Suppressor macrophage treated with lipopolysaccharide for 4 hours (primary cell): ENCODE measurements at regions not wholly inside any gene's neighbourhood (a gene's known extent, or its start where the extent isn't known, plus 50 kb on each side); places are given as distances from the start of the nearest gene placed in this dataset.

ENCODE experiments used
- DNase-seq: peaks from one replicate; pipeline ENCODE4 v3.0.0-alpha.2; 2020

- DNase-seq, result no peak
These were observed 50.0 kb upstream of the CLDN5 start for GRCh38 chr22:19574247-19574646.

GRCh38 chr22:19576460-19577421 lies 52.5 kb upstream of the CLDN5 start:
- DNase-seq, result peak; percentile 60

GRCh38 chr22:19577422-19577966 lies 53.3 kb upstream of the CLDN5 start:
- no peak for DNase-seq

GRCh38 chr22:19578180-19579004 lies 54.2 kb upstream of the CLDN5 start:
- DNase-seq, result no peak

- no peak for DNase-seq
These were observed 55.1 kb upstream of the CLDN5 start for GRCh38 chr22:19579115-19579811.

GRCh38 chr22:19579880-19580279 lies 55.7 kb upstream of the CLDN5 start:
- no peak for DNase-seq

- no peak for DNase-seq
These were observed 56.2 kb upstream of the CLDN5 start for GRCh38 chr22:19580291-19580890.

- DNase-seq, result no peak
These were observed 58.0 kb upstream of the CLDN5 start for GRCh38 chr22:19582033-19582693.

- DNase-seq, result no peak
These were observed 62.9 kb upstream of the CLDN5 start for GRCh38 chr22:19586922-19587684.

GRCh38 chr22:19590696-19591095 lies 66.5 kb upstream of the CLDN5 start:
- no peak for DNase-seq

GRCh38 chr22:19591568-19591967 lies 67.4 kb upstream of the CLDN5 start:
- no peak for DNase-seq

GRCh38 chr22:19592464-19592863 lies 68.3 kb upstream of the CLDN5 start:
- no peak for DNase-seq

GRCh38 chr22:19593991-19594569 lies 69.9 kb upstream of the CLDN5 start:
- DNase-seq, result no peak

- DNase-seq, result no peak
These were observed 71.3 kb upstream of the CLDN5 start for GRCh38 chr22:19595532-19595931.

GRCh38 chr22:19596680-19597398 lies 72.6 kb upstream of the CLDN5 start:
- no peak for DNase-seq

GRCh38 chr22:19597399-19597735 lies 73.2 kb upstream of the CLDN5 start:
- DNase-seq, result no peak

- DNase-seq, result no peak
These were observed 74.0 kb upstream of the CLDN5 start for GRCh38 chr22:19598054-19598855.

- DNase-seq, result no peak
These were observed 74.8 kb upstream of the CLDN5 start for GRCh38 chr22:19599004-19599403.

GRCh38 chr22:19599626-19600243 lies 75.5 kb upstream of the CLDN5 start:
- no peak for DNase-seq
